ENCODE measurements at regions not wholly inside any gene's neighbourhood (a gene's known extent, or its start where the extent isn't known, plus 50 kb on each side); places are given as distances from the start of the nearest gene placed in this dataset.

DNA sequence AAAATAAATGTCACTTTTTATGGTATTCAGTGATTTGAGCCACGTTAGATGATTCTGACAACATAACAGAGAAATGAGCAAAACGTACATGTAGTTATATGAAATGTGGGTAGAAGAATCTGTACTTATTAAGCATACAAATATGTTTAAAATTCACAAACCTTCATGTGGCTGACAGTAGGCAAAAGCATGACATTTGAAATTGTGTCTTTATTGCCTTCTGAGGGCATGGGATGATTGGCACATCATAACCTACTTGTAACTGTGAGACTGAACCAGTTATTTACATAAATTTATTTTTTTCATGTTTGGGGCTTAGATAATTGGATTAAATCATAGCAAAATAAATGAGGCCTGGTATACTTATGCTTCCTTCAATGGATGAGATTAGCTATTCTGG lies 202.2 kb downstream of the DNAJB9 start:
- H3K27me3 ChIP-seq (ENCODE audit: control insufficient read depth, insufficient read depth, low read length), result no peaks in the 10 kb centered on the region
- TF ChIP-seq, protein P1, sequence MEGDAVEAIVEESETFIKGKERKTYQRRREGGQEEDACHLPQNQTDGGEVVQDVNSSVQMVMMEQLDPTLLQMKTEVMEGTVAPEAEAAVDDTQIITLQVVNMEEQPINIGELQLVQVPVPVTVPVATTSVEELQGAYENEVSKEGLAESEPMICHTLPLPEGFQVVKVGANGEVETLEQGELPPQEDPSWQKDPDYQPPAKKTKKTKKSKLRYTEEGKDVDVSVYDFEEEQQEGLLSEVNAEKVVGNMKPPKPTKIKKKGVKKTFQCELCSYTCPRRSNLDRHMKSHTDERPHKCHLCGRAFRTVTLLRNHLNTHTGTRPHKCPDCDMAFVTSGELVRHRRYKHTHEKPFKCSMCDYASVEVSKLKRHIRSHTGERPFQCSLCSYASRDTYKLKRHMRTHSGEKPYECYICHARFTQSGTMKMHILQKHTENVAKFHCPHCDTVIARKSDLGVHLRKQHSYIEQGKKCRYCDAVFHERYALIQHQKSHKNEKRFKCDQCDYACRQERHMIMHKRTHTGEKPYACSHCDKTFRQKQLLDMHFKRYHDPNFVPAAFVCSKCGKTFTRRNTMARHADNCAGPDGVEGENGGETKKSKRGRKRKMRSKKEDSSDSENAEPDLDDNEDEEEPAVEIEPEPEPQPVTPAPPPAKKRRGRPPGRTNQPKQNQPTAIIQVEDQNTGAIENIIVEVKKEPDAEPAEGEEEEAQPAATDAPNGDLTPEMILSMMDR (IDR thresholded peaks at IDR 0.05; ENCODE audit: insufficient read depth, low read length, severe bottlenecking), result no peak
- FAIRE-seq (no peak), DNase-seq (ENCODE audit: low read depth) (no peak)
- H3K36me3 ChIP-seq (ENCODE audit: control insufficient read depth, insufficient read depth, low read length), result no peaks in the 10 kb centered on the region
- H3K4me3 ChIP-seq (ENCODE audit: low read depth, low read length), result no peak overlapping the region

DNA sequence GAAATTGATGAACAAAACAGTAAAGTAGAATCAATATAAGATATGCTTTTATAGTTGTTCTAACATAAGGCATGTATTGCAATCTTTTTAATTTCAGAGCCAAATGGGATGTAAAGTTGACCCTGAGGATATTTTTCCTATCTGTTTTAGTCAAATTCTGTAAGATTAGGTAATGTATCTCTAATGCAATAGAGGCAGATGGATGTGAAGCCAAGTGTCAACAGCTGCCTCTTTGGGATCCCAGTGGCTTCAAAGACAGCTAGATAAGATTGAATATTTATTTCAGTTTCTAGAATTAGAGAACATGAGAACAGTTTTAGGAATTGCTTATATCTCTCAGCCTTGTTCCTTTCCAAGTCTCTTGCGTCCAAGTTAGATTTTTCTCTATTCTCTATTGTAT lies 208.3 kb downstream of the DNAJB9 start:
- TF ChIP-seq, protein P1 (IDR thresholded peaks at IDR 0.05; ENCODE audit: insufficient read depth, low read length, severe bottlenecking), result no peak
- no peaks in the 10 kb centered on the region for H3K27me3 ChIP-seq (ENCODE audit: control insufficient read depth, insufficient read depth, low read length)
- FAIRE-seq, result no peak
- no peak for DNase-seq (ENCODE audit: low read depth)
- no peak overlapping the region for H3K4me3 ChIP-seq (ENCODE audit: low read depth, low read length)
- no peaks in the 10 kb centered on the region for H3K36me3 ChIP-seq (ENCODE audit: control insufficient read depth, insufficient read depth, low read length)

DNA sequence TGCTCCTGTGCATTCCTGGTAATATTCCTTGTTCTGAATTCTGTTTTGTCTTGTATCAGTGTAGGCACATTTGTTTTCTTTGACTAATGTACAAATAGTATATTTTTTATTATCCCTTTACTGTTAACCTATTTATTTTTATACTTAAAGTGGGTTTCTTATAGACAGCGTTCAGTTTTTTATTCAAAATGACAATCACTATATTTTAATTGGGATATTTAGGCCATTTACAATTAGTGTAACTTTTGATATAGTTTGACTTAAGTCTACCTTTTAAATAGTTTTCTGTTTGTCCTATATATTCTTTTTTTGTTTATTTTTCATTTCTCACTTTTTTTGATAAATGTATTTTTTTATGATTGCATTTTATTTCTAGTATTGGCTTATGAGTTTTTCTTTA lies 219.8 kb downstream of the DNAJB9 start:
- H3K36me3 ChIP-seq (ENCODE audit: control insufficient read depth, insufficient read depth, low read length), result no peaks in the 10 kb centered on the region
- FAIRE-seq, result no peak
- TF ChIP-seq, protein P1 (IDR thresholded peaks at IDR 0.05; ENCODE audit: insufficient read depth, low read length, severe bottlenecking), result no peak

DNA sequence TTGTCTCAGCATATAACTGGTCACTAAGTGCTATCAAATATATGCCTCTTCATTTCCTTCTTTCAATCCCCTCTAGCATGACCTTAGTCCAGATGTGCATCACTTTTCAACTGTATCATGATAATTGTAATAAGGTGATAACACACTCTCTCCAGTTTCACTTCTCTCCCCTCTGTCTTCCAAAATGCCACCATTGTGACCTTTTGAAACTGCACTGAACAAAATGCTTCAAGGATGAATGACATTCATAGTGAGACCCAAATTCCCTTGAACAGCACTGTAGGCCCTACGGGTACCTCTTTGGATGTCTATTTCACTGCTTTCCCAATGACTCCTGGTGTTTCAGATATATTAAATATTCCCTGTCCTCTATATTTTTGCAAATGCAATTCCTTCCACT lies 224.8 kb downstream of the DNAJB9 start:
- H3K27me3 ChIP-seq (ENCODE audit: control insufficient read depth, insufficient read depth, low read length), result no peaks in the 10 kb centered on the region
- no peaks in the 10 kb centered on the region for H3K36me3 ChIP-seq (ENCODE audit: control insufficient read depth, insufficient read depth, low read length)
- no peak overlapping the region for H3K4me3 ChIP-seq (ENCODE audit: low read depth, low read length)
- FAIRE-seq (no peak), DNase-seq (ENCODE audit: low read depth) (no peak)
- TF ChIP-seq, protein P1 (IDR thresholded peaks at IDR 0.05; ENCODE audit: insufficient read depth, low read length, severe bottlenecking), result no peak

More for the DNA sequence above, 219.8 kb downstream of the DNAJB9 start:
- Histone ChIP-seq H3K4me3 (ENCODE audit: low read depth, low read length) (no peak overlapping the region), H3K27me3 (ENCODE audit: control insufficient read depth, insufficient read depth, low read length) (no peaks in the 10 kb centered on the region)
- DNase-seq (ENCODE audit: low read depth), result no peak

DNA sequence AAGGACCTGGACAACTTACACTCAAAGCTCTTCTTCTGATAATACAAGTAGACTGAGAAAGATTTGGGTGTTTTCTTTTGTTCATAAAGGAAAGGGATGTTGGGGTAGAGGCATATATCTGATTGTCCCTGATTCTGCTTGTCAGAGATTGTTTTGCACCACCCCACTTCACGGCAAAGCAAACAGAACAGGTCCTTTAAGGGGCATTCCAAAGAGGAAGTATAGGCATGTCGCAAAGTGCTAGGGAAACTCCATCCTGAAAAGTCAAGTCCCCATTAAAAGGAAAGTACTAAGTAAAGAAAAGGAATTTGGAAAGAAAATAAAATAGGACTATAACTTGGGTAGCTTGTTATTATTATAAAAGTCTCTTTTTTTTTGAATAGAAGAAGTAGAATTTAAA lies 233.0 kb downstream of the DNAJB9 start:
- DNase-seq (ENCODE audit: low read depth) (no peak), FAIRE-seq (no peak)
- TF ChIP-seq, protein P1 (IDR thresholded peaks at IDR 0.05; ENCODE audit: insufficient read depth, low read length, severe bottlenecking), result no peak

DNA sequence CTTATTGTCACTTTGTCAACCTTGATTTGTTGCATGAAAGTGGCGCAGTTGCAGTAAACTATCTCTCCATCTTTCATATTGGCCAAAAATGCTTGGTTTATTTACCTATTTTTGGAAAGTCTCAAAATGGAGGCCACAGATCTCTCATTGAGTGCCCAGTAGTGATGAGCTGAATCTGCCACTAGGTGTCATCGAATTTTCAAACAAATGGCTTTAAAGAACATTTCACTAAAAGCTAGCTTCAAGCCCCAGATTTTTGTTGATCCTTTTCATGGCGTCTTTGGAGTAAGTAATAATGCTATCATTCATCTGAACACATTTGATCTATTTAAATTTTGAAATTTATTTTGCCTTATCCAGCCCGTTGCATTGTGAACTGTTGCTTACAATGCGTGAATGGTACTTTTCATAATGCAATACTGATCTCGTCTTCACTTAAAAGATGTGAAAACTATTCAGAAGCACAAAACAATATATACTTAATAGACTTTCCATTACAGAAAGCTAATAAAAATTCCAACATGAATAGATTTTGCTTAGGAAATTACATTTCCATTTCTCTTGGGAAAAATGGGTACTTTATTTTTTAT lies 236.2 kb downstream of the DNAJB9 start:
- TF ChIP-seq, protein P1 (IDR thresholded peaks at IDR 0.05; ENCODE audit: insufficient read depth, low read length, severe bottlenecking), result peak; percentile 20
- Histone ChIP-seq H3K4me3 (ENCODE audit: low read depth, low read length) (no peak overlapping the region), H3K36me3 (ENCODE audit: control insufficient read depth, insufficient read depth, low read length) (no peaks in the 10 kb centered on the region), H3K27me3 (ENCODE audit: control insufficient read depth, insufficient read depth, low read length) (no peaks in the 10 kb centered on the region)
- FAIRE-seq (no peak), DNase-seq (ENCODE audit: low read depth) (peak; percentile 8)

More for the DNA sequence above, 233.0 kb downstream of the DNAJB9 start:
- H3K36me3 ChIP-seq (ENCODE audit: control insufficient read depth, insufficient read depth, low read length), result no peaks in the 10 kb centered on the region
- no peak overlapping the region for H3K4me3 ChIP-seq (ENCODE audit: low read depth, low read length)
- H3K27me3 ChIP-seq (ENCODE audit: control insufficient read depth, insufficient read depth, low read length), result no peaks in the 10 kb centered on the region

Data from bronchial epithelial cell (primary cell).